Large intestine (tissue), 3 donors: ENCODE measurements at regions not wholly inside any gene's neighbourhood (a gene's known extent, or its start where the extent isn't known, plus 50 kb on each side); places are given as distances from the start of the nearest gene placed in this dataset.
A peak's percentile ranks its signal among the peaks of the same experiment; 100 is the strongest.

Experiments used
- DNase-seq, 2 donors: peaks; one replicate each; pipeline versions ENCODE4 v3.0.0 to v3.0.0-alpha.2; 2013
- H3K27ac ChIP-seq: one replicate; pipeline ENCODE4 v1.5.1; 2013; ENCODE audit warnings: low read length
- H3K27me3 ChIP-seq: 2 replicates; pipeline ENCODE4 v1.6.1; 2013; ENCODE audit warnings: low read length; ENCODE audit not compliant: control insufficient read depth, insufficient read depth
- H3K36me3 ChIP-seq: 2 replicates; pipeline ENCODE4 v1.6.1; 2013; ENCODE audit warnings: low read length; ENCODE audit not compliant: control insufficient read depth, insufficient read depth
- H3K4me1 ChIP-seq: one replicate; pipeline ENCODE4 v1.6.1; 2013; ENCODE audit warnings: low read length; ENCODE audit not compliant: control insufficient read depth, insufficient read depth
- H3K4me3 ChIP-seq: one replicate; pipeline ENCODE4 v1.5.1; 2013; ENCODE audit warnings: low read length
- H3K9me3 ChIP-seq: one replicate; pipeline ENCODE4 v1.6.1; 2013; ENCODE audit warnings: mild to moderate bottlenecking, low read depth, low read length, moderate library complexity; ENCODE audit not compliant: control insufficient read depth
- WGBS: methylation state at CpG from one replicate; pipeline ENCODE4 v1.1.5; 2013; ENCODE audit warnings: low lambda C conversion rate; ENCODE audit not compliant: insufficient coverage; 5-methylcytosine and 5-hydroxymethylcytosine counted together

DNA sequence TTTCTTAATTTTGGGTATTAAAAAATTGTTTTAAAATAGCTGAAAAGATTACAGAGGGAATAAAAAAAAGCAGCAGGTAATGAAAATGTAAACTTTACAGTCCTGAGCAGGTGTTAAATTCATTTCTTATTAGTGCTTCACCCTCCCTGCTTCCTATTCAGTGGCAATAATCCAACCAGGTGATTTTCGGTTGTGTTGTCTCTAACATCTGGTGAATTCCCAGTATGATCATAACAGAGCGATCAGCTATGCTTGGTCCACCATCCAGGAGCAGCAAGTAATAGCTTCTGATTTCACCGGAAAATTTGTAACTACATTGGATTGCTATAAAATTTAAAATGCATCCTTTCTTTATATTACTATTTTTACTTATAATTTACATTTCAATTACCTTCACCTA lies 673.1 kb downstream of the SOCS6 start:
- H3K4me3 ChIP-seq = no peak overlapping the region
- no peak overlapping the region for H3K27ac ChIP-seq
- WGBS = 80% methylated on average over 1 of the region's 3 CpGs
- no peaks in the 10 kb centered on the region for H3K4me1 ChIP-seq
- no peak for DNase-seq
- no peaks in the 10 kb centered on the region for H3K36me3 ChIP-seq
- no peaks in the 10 kb centered on the region for H3K9me3 ChIP-seq
- no peaks in the 10 kb centered on the region for H3K27me3 ChIP-seq

- no peak overlapping the region for H3K4me3 ChIP-seq
- H3K27me3 ChIP-seq = no peaks in the 10 kb centered on the region
- no peaks in the 10 kb centered on the region for H3K36me3 ChIP-seq
- no peaks in the 10 kb centered on the region for H3K4me1 ChIP-seq
- H3K9me3 ChIP-seq = no peaks in the 10 kb centered on the region
- WGBS = no CpG with 5 or more reads among the region's 6 CpGs
- no peak overlapping the region for H3K27ac ChIP-seq
- no peak for DNase-seq
These were observed 667.7 kb downstream of the SOCS6 start for GRCh38 chr18:70956554-70956953.

GRCh38 chr18:70936160-70936559 lies 647.3 kb downstream of the SOCS6 start:
- WGBS = no CpG with 5 or more reads among the region's 8 CpGs
- DNase-seq = no peak
- Histone ChIP-seq H3K27me3 (no peaks in the 10 kb centered on the region), H3K4me1 (no peaks in the 10 kb centered on the region), H3K27ac (no peak overlapping the region), H3K36me3 (no peaks in the 10 kb centered on the region), H3K4me3 (no peak overlapping the region), H3K9me3 (no peaks in the 10 kb centered on the region)

DNA sequence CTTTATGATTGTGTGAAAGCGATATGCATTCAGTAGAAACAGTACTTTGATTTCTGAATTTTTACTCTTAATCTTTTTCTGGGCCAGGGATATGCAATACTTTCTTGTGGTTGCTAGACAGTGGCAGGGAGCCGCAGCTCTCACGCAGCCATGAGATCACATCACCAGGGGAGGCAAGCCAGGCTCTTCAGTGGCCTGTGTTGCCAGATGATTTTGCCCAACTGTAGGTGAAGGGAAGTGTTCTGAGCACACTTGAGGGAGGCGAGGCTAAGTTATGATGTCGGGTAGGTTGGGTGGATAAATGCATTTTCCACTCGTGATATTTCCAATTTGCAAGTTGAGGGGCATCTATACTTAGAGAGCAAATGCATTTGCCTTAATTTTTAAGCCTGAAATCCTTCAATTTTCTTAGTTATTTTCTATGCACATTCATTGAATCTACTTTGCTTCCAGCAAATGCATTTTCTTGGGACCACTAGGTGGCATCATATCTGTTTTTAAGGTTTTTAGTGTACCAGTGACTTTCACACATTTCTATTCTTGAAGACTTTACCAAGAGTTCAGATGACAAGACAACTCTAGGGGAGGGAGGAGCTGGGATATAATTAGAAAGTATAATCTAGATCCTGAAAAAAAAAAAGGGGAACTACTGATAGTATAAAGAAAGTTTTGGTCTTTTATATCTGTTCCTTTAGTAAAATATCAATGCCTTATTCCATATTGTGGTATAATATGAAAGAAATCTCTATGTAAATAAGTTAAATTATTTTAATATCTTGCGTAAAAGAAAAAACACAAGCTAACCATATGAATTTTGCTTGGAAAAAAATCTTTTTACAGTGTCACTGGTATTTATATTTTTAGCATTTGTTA lies 643.3 kb downstream of the SOCS6 start:
- Histone ChIP-seq H3K4me1 (no peaks in the 10 kb centered on the region), H3K9me3 (no peaks in the 10 kb centered on the region), H3K27me3 (no peaks in the 10 kb centered on the region), H3K36me3 (no peaks in the 10 kb centered on the region), H3K27ac (no peak overlapping the region), H3K4me3 (no peak overlapping the region)
- 51% methylated on average over 4 of the region's 7 CpGs for WGBS
- peak in 1 of 2 donors; percentile 10 for DNase-seq

- Histone ChIP-seq H3K9me3 (no peaks in the 10 kb centered on the region), H3K4me1 (no peaks in the 10 kb centered on the region), H3K36me3 (no peaks in the 10 kb centered on the region), H3K27ac (no peak overlapping the region), H3K27me3 (no peaks in the 10 kb centered on the region), H3K4me3 (no peak overlapping the region)
- no CpG with 5 or more reads among the region's 4 CpGs for WGBS
- DNase-seq = no peak
These were observed 632.1 kb downstream of the SOCS6 start for GRCh38 chr18:70920840-70921374.

GRCh38 chr18:70907673-70908072 lies 618.8 kb downstream of the SOCS6 start:
- no peaks in the 10 kb centered on the region for H3K27me3 ChIP-seq
- no peak overlapping the region for H3K4me3 ChIP-seq
- DNase-seq = no peak
- no peaks in the 10 kb centered on the region for H3K9me3 ChIP-seq
- 51% methylated on average over 2 of the region's 3 CpGs for WGBS
- no peaks in the 10 kb centered on the region for H3K4me1 ChIP-seq
- no peak overlapping the region for H3K27ac ChIP-seq
- H3K36me3 ChIP-seq = no peaks in the 10 kb centered on the region

DNA sequence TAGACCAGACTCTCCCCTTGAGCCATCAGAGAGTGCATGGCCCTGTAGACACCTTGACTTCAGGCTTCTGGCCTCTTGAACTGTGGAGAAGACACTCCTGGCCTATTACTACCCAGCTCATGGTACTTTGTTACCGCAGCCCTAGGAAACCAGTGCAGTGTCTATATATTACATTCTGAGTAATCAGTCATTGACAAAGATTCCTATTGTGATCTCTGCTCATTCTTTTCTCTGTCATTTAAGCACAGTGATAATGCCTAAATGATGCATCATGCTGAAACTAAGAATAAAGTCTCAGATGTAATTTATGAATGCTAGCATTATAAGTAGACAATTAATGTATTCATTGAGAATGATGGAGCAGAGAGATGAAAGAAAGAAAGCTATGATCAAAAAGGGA lies 603.5 kb downstream of the SOCS6 start:
- H3K4me3 ChIP-seq = no peak overlapping the region
- no peaks in the 10 kb centered on the region for H3K9me3 ChIP-seq
- no CpG with 5 or more reads among the region's 1 CpG for WGBS
- H3K27ac ChIP-seq = no peak overlapping the region
- no peak for DNase-seq
- no peaks in the 10 kb centered on the region for H3K27me3 ChIP-seq
- H3K36me3 ChIP-seq = no peaks in the 10 kb centered on the region
- H3K4me1 ChIP-seq = no peaks in the 10 kb centered on the region

- DNase-seq = no peak
- no peak overlapping the region for H3K4me3 ChIP-seq
- no peaks in the 10 kb centered on the region for H3K27me3 ChIP-seq
- no peaks in the 10 kb centered on the region for H3K4me1 ChIP-seq
- no peaks in the 10 kb centered on the region for H3K36me3 ChIP-seq
- H3K9me3 ChIP-seq = no peaks in the 10 kb centered on the region
- 60% methylated on average over 1 of the region's 1 CpG for WGBS
- H3K27ac ChIP-seq = no peak overlapping the region
These were observed 581.4 kb downstream of the SOCS6 start for GRCh38 chr18:70870292-70870691.

GRCh38 chr18:70848329-70848728 lies 559.5 kb downstream of the SOCS6 start:
- Histone ChIP-seq H3K9me3 (no peaks in the 10 kb centered on the region), H3K4me3 (no peak overlapping the region), H3K27ac (no peak overlapping the region), H3K36me3 (no peaks in the 10 kb centered on the region), H3K27me3 (no peaks in the 10 kb centered on the region), H3K4me1 (no peaks in the 10 kb centered on the region)
- no CpG with 5 or more reads among the region's 7 CpGs for WGBS
- no peak for DNase-seq

DNA sequence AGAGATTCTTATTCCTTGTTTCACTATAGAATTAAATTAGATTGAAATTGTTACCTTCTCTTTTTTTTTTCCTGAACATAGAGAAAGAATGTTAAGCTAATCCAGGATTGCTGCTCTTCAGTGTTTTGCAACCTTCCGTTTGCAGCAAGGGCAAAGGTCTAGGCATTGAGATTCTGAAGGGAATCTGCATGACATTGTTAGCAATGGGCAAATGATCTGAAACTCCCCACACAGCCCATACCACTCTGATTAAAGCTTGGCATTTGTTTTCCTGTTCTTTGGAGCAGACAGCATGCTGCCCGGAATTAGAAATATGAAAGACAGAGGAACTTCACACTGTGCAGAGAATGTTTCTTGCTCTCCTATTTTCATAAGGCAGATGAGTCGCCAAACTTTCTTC lies 551.8 kb downstream of the SOCS6 start:
- no CpG with 5 or more reads among the region's 3 CpGs for WGBS
- Histone ChIP-seq H3K4me3 (no peak overlapping the region), H3K36me3 (no peaks in the 10 kb centered on the region), H3K27ac (no peak overlapping the region), H3K4me1 (no peaks in the 10 kb centered on the region), H3K27me3 (no peaks in the 10 kb centered on the region), H3K9me3 (no peaks in the 10 kb centered on the region)
- no peak for DNase-seq

DNA sequence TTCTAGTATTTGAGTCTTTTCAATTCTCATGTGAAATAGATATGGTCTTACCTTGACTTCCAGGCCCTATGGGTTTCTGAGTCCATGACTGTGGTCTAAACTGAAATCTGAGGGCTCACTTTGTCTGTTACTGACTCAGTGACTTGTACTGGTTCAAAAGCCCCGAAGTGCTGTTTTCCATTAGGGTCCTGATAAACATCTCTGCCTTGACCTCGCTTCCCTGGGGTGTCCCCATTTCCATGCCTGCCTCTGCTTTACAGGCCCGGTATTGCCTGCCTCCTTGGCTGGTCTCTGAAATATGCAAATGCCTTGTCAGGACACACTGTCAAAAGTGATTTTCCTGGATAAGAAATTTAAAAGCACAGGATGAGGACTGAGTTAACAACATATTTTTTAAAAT lies 538.8 kb downstream of the SOCS6 start:
- Histone ChIP-seq H3K4me3 (no peak overlapping the region), H3K9me3 (no peaks in the 10 kb centered on the region), H3K4me1 (no peaks in the 10 kb centered on the region), H3K27ac (no peak overlapping the region), H3K36me3 (no peaks in the 10 kb centered on the region), H3K27me3 (no peaks in the 10 kb centered on the region)
- WGBS = no CpG with 5 or more reads among the region's 3 CpGs
- no peak for DNase-seq
